GM19239 (cell line): ENCODE measurements at regions not wholly inside any gene's neighbourhood (a gene's known extent, or its start where the extent isn't known, plus 50 kb on each side); places are given as distances from the start of the nearest gene placed in this dataset.

ENCODE experiments used
- DNase-seq: peaks from one replicate; pipeline ENCODE4 v3.0.0; 2011; ENCODE audit warnings: low spot score; ENCODE audit not compliant: insufficient read length
- FAIRE-seq: peaks from 2 replicates; lab custom pipeline; 2011; peaks lifted over from hg19 to GRCh38; lab: Jason Lieb, UNC

- FAIRE-seq (no peak), DNase-seq (no peak)
Measured at GRCh38 chr10:3016016-3016415, 51.3 kb upstream of the PFKP start.

- FAIRE-seq (no peak), DNase-seq (no peak)
Measured at GRCh38 chr10:3014968-3015367, 52.4 kb upstream of the PFKP start.

- DNase-seq (no peak), FAIRE-seq (no peak)
Measured at GRCh38 chr10:3012223-3012622, 55.1 kb upstream of the PFKP start.

GRCh38 chr10:3010816-3011460 lies 56.4 kb upstream of the PFKP start:
- FAIRE-seq (no peak), DNase-seq (no peak)

- DNase-seq = no peak
- no peak for FAIRE-seq
Measured at GRCh38 chr10:3010334-3010733, 57.0 kb upstream of the PFKP start.

GRCh38 chr10:3009341-3009740 lies 58.0 kb upstream of the PFKP start:
- FAIRE-seq (no peak), DNase-seq (no peak)

GRCh38 chr10:3008518-3009195 lies 58.7 kb upstream of the PFKP start:
- peak; percentile 53 for FAIRE-seq
- DNase-seq = no peak

GRCh38 chr10:3006607-3007006 lies 60.7 kb upstream of the PFKP start:
- FAIRE-seq (no peak), DNase-seq (no peak)

- FAIRE-seq (no peak), DNase-seq (no peak)
Measured at GRCh38 chr10:3006093-3006492, 61.3 kb upstream of the PFKP start.

GRCh38 chr10:3002304-3002703 lies 65.0 kb upstream of the PFKP start:
- FAIRE-seq (no peak), DNase-seq (no peak)

- DNase-seq (no peak), FAIRE-seq (no peak)
Measured at GRCh38 chr10:3000048-3000447, 67.3 kb upstream of the PFKP start.

- FAIRE-seq = no peak
Measured at GRCh38 chr10:2994221-2994961, 73.0 kb upstream of the PFKP start.

GRCh38 chr10:2993636-2994035 lies 73.7 kb upstream of the PFKP start:
- FAIRE-seq (no peak), DNase-seq (no peak)

More at GRCh38 chr10:2994221-2994961, 73.0 kb upstream of the PFKP start:
- no peak for DNase-seq

GRCh38 chr10:2992401-2993198 lies 74.7 kb upstream of the PFKP start:
- FAIRE-seq = no peak

GRCh38 chr10:2990764-2991163 lies 76.6 kb upstream of the PFKP start:
- FAIRE-seq (no peak), DNase-seq (no peak)

More at GRCh38 chr10:2992401-2993198, 74.7 kb upstream of the PFKP start:
- DNase-seq = no peak

- no peak for DNase-seq
- no peak for FAIRE-seq
Measured at GRCh38 chr10:2989292-2989947, 77.9 kb upstream of the PFKP start.

GRCh38 chr10:2987185-2987768 lies 80.1 kb upstream of the PFKP start:
- DNase-seq = no peak
- no peak for FAIRE-seq

GRCh38 chr10:2986391-2986801 lies 81.0 kb upstream of the PFKP start:
- FAIRE-seq (peak; percentile 91), DNase-seq (no peak)

- DNase-seq (no peak), FAIRE-seq (no peak)
Measured at GRCh38 chr10:2985729-2986232, 81.6 kb upstream of the PFKP start.
